ENCODE measurements at regions not wholly inside any gene's neighbourhood (a gene's known extent, or its start where the extent isn't known, plus 50 kb on each side); places are given as distances from the start of the nearest gene placed in this dataset.
A peak's percentile ranks its signal among the peaks of the same experiment; 100 is the strongest.

GRCh38 chr3:148379763-148380382, 317.8 kb upstream of the AGTR1 start:
- peak in 2 of 6 experiments; percentile 7 to 9 for TF ChIP-seq CTCF (IDR thresholded peaks at IDR 0.05)
- TF ChIP-seq POLR2A (IDR thresholded peaks at IDR 0.05) = no peak

All from esophagus squamous epithelium (tissue), 4 donors.